ENCODE measurements at regions not wholly inside any gene's neighbourhood (a gene's known extent, or its start where the extent isn't known, plus 50 kb on each side); places are given as distances from the start of the nearest gene placed in this dataset.
"Not testable (repeated sequence)": the region's sequence is repeated elsewhere in the genome, so short reads cannot be mapped to it uniquely, and the experiment has no call there.

DNA sequence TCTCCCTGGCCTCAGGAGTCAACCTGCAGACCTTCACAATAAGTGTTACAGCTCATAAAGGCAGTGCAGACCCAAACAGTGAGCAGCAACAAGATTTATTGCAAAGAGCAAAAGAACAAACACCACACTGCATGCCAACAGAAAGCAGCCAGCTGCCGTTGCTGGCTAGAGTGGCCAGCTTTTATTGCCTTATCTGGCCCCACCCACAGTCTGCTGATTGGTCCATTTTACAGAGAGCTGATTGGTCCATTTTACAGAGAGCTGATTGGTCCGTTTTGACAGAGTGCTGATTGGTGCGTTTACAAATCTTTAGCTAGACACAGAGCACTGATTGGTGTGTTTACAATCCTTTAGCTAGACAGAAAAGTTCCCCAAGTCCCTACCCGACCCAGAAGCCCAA, 885.9 kb upstream of the SPRY2 start:
- TF ChIP-seq CTCF (conservative IDR thresholded peaks at IDR 0.05; ENCODE audit: low read length); EZH2phosphoT487 (IDR thresholded peaks at IDR 0.05; ENCODE audit: borderline replicate concordance, low read depth, low read length): not testable (repeated sequence)
